GM23338 (cell line): ENCODE measurements at regions not wholly inside any gene's neighbourhood (a gene's known extent, or its start where the extent isn't known, plus 50 kb on each side); places are given as distances from the start of the nearest gene placed in this dataset.

Experiments
- CREB1 ChIP-seq: fragments of 250-450 bp; sonication (Bioruptor Pico); IDR thresholded peaks from 2 replicates; pipeline ENCODE4 v1.5.0; 2020; ENCODE audit warnings: low read depth, mild to moderate bottlenecking, moderate library complexity
- EZH2 ChIP-seq: fragments of 200-600 bp; sonication (generic); IDR thresholded peaks from one replicate; pipeline ENCODE4 v1.8.0; 2017; ENCODE audit warnings: antibody characterized with exemption, mild to moderate bottlenecking, low read depth; ENCODE audit not compliant: unreplicated experiment
- EZH2phosphoT487 ChIP-seq: fragments of 200-600 bp; sonication (generic); IDR thresholded peaks from one replicate; pipeline ENCODE4 v1.8.1; 2018; ENCODE audit warnings: antibody characterized with exemption; ENCODE audit not compliant: unreplicated experiment
- JUNB ChIP-seq: IDR thresholded peaks from one replicate; pipeline ENCODE4 v1.6.1; 2016; ENCODE audit warnings: antibody characterized with exemption; ENCODE audit not compliant: unreplicated experiment
- POLR2AphosphoS5 ChIP-seq: IDR thresholded peaks from 2 replicates; pipeline ENCODE4 v1.6.1; 2016; ENCODE audit warnings: antibody characterized with exemption, low read depth
- STAT1 ChIP-seq: IDR thresholded peaks from one replicate; pipeline ENCODE4 v1.6.1; 2016; ENCODE audit warnings: antibody characterized with exemption; ENCODE audit not compliant: unreplicated experiment
- TF ChIP-seq, protein P1 (sequence below), 2 experiments: fragments of 200-600 bp in 1 of 2; sonication (generic) in 1 of 2; conservative IDR thresholded peaks; 2 replicates each; pipeline versions ENCODE4 v1.5.1 to v1.6.1; 2016 to 2017; ENCODE audit warnings: antibody characterized with exemption in 2 of 2, low read depth in 2 of 2, mild to moderate bottlenecking in 2 of 2, moderate library complexity in 1 of 2
- TF ChIP-seq, protein P2 (sequence below): IDR thresholded peaks from one replicate; pipeline ENCODE4 v1.6.1; 2018; ENCODE audit warnings: antibody characterized with exemption; ENCODE audit not compliant: unreplicated experiment

DNA sequence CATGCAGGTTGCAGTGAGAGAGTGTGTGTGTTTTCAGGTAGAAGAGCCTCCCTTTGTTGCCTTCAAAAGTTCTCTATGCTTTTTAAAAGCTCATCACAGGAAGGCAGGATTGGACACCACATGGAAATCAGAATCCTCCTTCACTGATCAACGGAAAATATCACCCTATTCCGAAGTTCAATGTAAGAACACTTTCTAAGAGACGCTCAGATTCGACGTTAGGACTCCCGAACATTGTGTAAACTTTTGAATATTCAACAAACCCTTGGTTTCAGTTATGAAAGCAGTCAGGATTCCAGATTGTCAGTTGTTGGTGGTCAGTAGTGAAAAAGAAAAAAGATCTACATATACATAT lies 561.4 kb upstream of the ID2 start:
- no peak for TF ChIP-seq POLR2AphosphoS5
- TF ChIP-seq, protein P1, sequence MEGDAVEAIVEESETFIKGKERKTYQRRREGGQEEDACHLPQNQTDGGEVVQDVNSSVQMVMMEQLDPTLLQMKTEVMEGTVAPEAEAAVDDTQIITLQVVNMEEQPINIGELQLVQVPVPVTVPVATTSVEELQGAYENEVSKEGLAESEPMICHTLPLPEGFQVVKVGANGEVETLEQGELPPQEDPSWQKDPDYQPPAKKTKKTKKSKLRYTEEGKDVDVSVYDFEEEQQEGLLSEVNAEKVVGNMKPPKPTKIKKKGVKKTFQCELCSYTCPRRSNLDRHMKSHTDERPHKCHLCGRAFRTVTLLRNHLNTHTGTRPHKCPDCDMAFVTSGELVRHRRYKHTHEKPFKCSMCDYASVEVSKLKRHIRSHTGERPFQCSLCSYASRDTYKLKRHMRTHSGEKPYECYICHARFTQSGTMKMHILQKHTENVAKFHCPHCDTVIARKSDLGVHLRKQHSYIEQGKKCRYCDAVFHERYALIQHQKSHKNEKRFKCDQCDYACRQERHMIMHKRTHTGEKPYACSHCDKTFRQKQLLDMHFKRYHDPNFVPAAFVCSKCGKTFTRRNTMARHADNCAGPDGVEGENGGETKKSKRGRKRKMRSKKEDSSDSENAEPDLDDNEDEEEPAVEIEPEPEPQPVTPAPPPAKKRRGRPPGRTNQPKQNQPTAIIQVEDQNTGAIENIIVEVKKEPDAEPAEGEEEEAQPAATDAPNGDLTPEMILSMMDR (conservative IDR thresholded peaks at IDR 0.05; ENCODE audit: low read depth in 2 of 2): no peak
- TF ChIP-seq EZH2phosphoT487: no peak
- TF ChIP-seq, protein P2, sequence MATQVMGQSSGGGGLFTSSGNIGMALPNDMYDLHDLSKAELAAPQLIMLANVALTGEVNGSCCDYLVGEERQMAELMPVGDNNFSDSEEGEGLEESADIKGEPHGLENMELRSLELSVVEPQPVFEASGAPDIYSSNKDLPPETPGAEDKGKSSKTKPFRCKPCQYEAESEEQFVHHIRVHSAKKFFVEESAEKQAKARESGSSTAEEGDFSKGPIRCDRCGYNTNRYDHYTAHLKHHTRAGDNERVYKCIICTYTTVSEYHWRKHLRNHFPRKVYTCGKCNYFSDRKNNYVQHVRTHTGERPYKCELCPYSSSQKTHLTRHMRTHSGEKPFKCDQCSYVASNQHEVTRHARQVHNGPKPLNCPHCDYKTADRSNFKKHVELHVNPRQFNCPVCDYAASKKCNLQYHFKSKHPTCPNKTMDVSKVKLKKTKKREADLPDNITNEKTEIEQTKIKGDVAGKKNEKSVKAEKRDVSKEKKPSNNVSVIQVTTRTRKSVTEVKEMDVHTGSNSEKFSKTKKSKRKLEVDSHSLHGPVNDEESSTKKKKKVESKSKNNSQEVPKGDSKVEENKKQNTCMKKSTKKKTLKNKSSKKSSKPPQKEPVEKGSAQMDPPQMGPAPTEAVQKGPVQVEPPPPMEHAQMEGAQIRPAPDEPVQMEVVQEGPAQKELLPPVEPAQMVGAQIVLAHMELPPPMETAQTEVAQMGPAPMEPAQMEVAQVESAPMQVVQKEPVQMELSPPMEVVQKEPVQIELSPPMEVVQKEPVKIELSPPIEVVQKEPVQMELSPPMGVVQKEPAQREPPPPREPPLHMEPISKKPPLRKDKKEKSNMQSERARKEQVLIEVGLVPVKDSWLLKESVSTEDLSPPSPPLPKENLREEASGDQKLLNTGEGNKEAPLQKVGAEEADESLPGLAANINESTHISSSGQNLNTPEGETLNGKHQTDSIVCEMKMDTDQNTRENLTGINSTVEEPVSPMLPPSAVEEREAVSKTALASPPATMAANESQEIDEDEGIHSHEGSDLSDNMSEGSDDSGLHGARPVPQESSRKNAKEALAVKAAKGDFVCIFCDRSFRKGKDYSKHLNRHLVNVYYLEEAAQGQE: no peak
- TF ChIP-seq EZH2: no peak
- TF ChIP-seq JUNB: no peak
- no peak for TF ChIP-seq STAT1
- TF ChIP-seq CREB1 (CRISPR knock-in tag): no peak
